ENCODE measurements at regions not wholly inside any gene's neighbourhood (a gene's known extent, or its start where the extent isn't known, plus 50 kb on each side); places are given as distances from the start of the nearest gene placed in this dataset.

- intact Hi-C loops (cut with micrococcal nuclease; ENCODE audit: unreplicated experiment) (no loop called here), in situ Hi-C loops (cut with HindIII; ENCODE audit: low pct_unique_long_range_greater_than_20kb, low sequenced_read_pairs) (no loop called here)
- Histone ChIP-seq H3K9me3 (ENCODE audit: control insufficient read depth, insufficient read depth, low read depth, low read length) (no peaks in the 10 kb centered on the region), H3K27ac (ENCODE audit: low read length) (no peak overlapping the region), H3K27me3 (ENCODE audit: control insufficient read depth, insufficient read depth, low read length) (0 out of 2 replicates have a peak, but pooled peaks cover 2% of the 10 kb centered on the region), H3K4me3 (ENCODE audit: low read depth in 2 of 2, low read length in 2 of 2) (no peak overlapping the region), H3K36me3 (ENCODE audit: control insufficient read depth, insufficient read depth, low read length) (no peaks in the 10 kb centered on the region), H3K4me1 (ENCODE audit: control insufficient read depth, insufficient read depth, low read length) (no peaks in the 10 kb centered on the region)
- ChIA-PET CTCF (interaction anchor here (0.6 kb wide), 1 partner anchor 38 kb away, joined by 3 read pairs; no protein-coding TSS in a partner anchor), POLR2A (no interaction called here)
- no peak for TF ChIP-seq CTCF (IDR thresholded peaks at IDR 0.05)
- TF ChIP-seq SIN3A (IDR thresholded peaks at IDR 0.05; ENCODE audit: borderline replicate concordance, insufficient read depth, low read depth, low read length), result no peak
- TF ChIP-seq REST (IDR thresholded peaks at IDR 0.05; ENCODE audit: insufficient read depth in 1 of 2, low read depth in 2 of 2, low read length in 1 of 2), result no peak
- no peak for TF ChIP-seq TCF7L2 (IDR thresholded peaks at IDR 0.05; ENCODE audit: low read depth, low read length)
- no peak for TF ChIP-seq POLR2AphosphoS5 (IDR thresholded peaks at IDR 0.05; ENCODE audit: low read depth, low read length)
- DNase-seq (ENCODE audit: low read depth, low spot score) (no peak), ATAC-seq (no peak)
- BruUV-seq (replicated peaks), result no TSS peak
Measured at GRCh38 chr1:213776969-213777368, 210.8 kb upstream of the PROX1 start.

DNA sequence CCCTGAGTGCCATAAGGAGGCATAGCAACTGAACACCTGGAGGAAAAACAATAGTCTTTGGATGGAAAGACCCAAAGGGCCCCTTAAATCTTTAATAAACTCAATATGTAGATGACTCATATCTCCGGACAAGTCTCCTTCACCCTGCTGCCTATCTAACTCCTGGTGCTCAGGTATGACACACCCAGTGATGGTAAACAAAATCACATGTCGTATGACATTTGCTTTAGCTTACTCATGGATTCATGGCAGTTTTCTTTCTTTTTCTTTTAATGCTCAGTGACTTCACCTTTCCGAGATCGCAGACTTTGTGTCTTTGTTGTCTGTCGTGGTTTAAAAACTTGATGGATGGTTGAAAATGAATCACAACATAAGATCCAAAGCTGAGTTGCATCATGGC, 208.5 kb upstream of the PROX1 start:
- ATAC-seq, result no peak
- intact Hi-C loops (cut with micrococcal nuclease; ENCODE audit: unreplicated experiment), result no loop called here
- 0 out of 2 replicates have a peak, but pooled peaks cover 2% of the 10 kb centered on the region for H3K27me3 ChIP-seq (ENCODE audit: control insufficient read depth, insufficient read depth, low read length)
- TF ChIP-seq TCF7L2 (IDR thresholded peaks at IDR 0.05; ENCODE audit: low read depth, low read length) (no peak), POLR2AphosphoS5 (IDR thresholded peaks at IDR 0.05; ENCODE audit: low read depth, low read length) (no peak), CTCF (IDR thresholded peaks at IDR 0.05) (no peak), REST (IDR thresholded peaks at IDR 0.05; ENCODE audit: insufficient read depth in 1 of 2, low read depth in 2 of 2, low read length in 1 of 2) (no peak), SIN3A (IDR thresholded peaks at IDR 0.05; ENCODE audit: borderline replicate concordance, insufficient read depth, low read depth, low read length) (no peak)
- H3K36me3 ChIP-seq (ENCODE audit: control insufficient read depth, insufficient read depth, low read length), result no peaks in the 10 kb centered on the region
- no TSS peak for BruUV-seq (replicated peaks)
- H3K27ac ChIP-seq (ENCODE audit: low read length), result no peak overlapping the region
- no peak for DNase-seq (ENCODE audit: low read depth, low spot score)
- ChIA-PET POLR2A (no interaction called here), CTCF (no interaction called here)
- in situ Hi-C loops (cut with HindIII; ENCODE audit: low pct_unique_long_range_greater_than_20kb, low sequenced_read_pairs), result no loop called here
- no peaks in the 10 kb centered on the region for H3K4me1 ChIP-seq (ENCODE audit: control insufficient read depth, insufficient read depth, low read length)
- H3K9me3 ChIP-seq (ENCODE audit: control insufficient read depth, insufficient read depth, low read depth, low read length), result no peaks in the 10 kb centered on the region
- no peak overlapping the region for H3K4me3 ChIP-seq (ENCODE audit: low read depth in 2 of 2, low read length in 2 of 2)

Measured in Panc1 (cell line).